ENCODE measurements at regions not wholly inside any gene's neighbourhood (a gene's known extent, or its start where the extent isn't known, plus 50 kb on each side); places are given as distances from the start of the nearest gene placed in this dataset.

DNA sequence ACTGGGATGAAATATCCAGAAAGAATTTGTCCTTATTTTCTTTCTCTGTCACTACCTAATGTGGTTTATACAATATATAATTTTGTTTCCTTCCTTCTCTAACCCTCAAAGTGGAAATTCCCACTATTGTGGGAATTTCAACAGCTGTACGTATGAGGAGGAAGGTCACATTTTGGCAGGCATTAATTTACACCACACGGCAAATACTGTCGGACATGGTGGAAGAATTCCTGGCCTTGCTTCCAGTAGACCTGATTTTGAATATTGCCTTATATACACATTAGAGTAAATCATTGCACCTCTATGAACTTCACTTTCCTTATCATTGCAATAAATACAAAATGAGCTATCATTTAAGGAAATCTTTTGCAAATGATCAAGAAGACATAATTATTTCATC is 358.1 kb upstream of the ETAA1 start:
- ChIA-PET CTCF (no interaction called here), POLR2A (ENCODE audit: unreplicated experiment) (no interaction called here)
- H4K20me1 ChIP-seq (ENCODE audit: insufficient read depth) = no peaks in the 10 kb centered on the region
- H3K36me3 ChIP-seq (ENCODE audit: low read depth) = no peaks in the 10 kb centered on the region
- intact Hi-C loops (cut with micrococcal nuclease; ENCODE audit: unreplicated experiment) = no loop called here
- no peak overlapping the region for H2AFZ ChIP-seq
- H3K79me2 ChIP-seq (ENCODE audit: low read depth) = no peaks in the 10 kb centered on the region
- no TSS peak for BruUV-seq (replicated peaks)
- no peak overlapping the region for H3K4me2 ChIP-seq
- H3K9me3 ChIP-seq (ENCODE audit: insufficient read depth, low read depth) = no peaks in the 10 kb centered on the region
- no peaks in the 10 kb centered on the region for H3F3A ChIP-seq (ENCODE audit: insufficient read depth, low read depth)
- H3K4me3 ChIP-seq = no peak overlapping the region
- no peaks in the 10 kb centered on the region for H3K27me3 ChIP-seq (ENCODE audit: insufficient read depth, low read depth)
- no peak overlapping the region for H3K27ac ChIP-seq
- H3K9me2 ChIP-seq (ENCODE audit: insufficient read depth) = no peaks in the 10 kb centered on the region
- DNase-seq = no peak
- no peaks in the 10 kb centered on the region for H3K4me1 ChIP-seq (replicated peaks; ENCODE audit: insufficient read depth)
- TF ChIP-seq EZH2 (IDR thresholded peaks at IDR 0.05; ENCODE audit: low read depth) = no peak
- TF ChIP-seq, protein P1, sequence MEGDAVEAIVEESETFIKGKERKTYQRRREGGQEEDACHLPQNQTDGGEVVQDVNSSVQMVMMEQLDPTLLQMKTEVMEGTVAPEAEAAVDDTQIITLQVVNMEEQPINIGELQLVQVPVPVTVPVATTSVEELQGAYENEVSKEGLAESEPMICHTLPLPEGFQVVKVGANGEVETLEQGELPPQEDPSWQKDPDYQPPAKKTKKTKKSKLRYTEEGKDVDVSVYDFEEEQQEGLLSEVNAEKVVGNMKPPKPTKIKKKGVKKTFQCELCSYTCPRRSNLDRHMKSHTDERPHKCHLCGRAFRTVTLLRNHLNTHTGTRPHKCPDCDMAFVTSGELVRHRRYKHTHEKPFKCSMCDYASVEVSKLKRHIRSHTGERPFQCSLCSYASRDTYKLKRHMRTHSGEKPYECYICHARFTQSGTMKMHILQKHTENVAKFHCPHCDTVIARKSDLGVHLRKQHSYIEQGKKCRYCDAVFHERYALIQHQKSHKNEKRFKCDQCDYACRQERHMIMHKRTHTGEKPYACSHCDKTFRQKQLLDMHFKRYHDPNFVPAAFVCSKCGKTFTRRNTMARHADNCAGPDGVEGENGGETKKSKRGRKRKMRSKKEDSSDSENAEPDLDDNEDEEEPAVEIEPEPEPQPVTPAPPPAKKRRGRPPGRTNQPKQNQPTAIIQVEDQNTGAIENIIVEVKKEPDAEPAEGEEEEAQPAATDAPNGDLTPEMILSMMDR (conservative IDR thresholded peaks at IDR 0.05) = no peak

DNA sequence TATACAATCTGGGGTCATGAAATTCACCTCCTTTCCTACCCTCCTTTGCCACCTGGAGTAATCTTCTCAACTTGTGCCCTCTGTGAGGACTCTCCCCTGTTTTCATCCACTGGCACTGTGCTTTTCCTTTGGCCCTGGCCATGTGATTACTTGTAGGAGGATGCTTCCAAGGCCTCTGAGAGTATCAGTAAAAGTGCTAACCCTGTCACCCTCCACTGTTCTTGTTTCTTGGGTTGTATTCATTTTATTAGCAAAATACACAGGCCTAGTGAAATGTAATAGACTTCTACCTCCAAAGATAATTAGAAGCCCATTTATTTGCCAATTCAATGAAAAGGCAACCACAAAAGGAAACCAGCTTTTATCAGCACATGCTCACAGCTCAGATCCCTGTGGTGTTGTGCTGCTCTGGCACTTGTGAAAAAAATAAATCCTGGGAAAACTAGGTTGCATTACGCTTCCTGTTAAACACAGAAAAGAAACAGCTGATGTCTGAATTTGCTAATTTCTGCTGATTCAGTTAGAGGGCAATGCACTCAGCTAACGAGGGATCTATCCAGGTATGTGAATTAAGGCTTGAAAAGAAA is 357.5 kb upstream of the ETAA1 start:
- no peak overlapping the region for H3K4me3 ChIP-seq
- H3K4me2 ChIP-seq = no peak overlapping the region
- ChIA-PET POLR2A (ENCODE audit: unreplicated experiment) (no interaction called here), CTCF (no interaction called here)
- H3K9me2 ChIP-seq (ENCODE audit: insufficient read depth) = no peaks in the 10 kb centered on the region
- no peak overlapping the region for H3K27ac ChIP-seq
- H3K79me2 ChIP-seq (ENCODE audit: low read depth) = no peaks in the 10 kb centered on the region
- no peak for DNase-seq
- no peaks in the 10 kb centered on the region for H3K36me3 ChIP-seq (ENCODE audit: low read depth)
- H4K20me1 ChIP-seq (ENCODE audit: insufficient read depth) = no peaks in the 10 kb centered on the region
- intact Hi-C loops (cut with micrococcal nuclease; ENCODE audit: unreplicated experiment) = no loop called here
- no TSS peak for BruUV-seq (replicated peaks)
- no peak overlapping the region for H2AFZ ChIP-seq
- no peaks in the 10 kb centered on the region for H3K4me1 ChIP-seq (replicated peaks; ENCODE audit: insufficient read depth)
- no peaks in the 10 kb centered on the region for H3K9me3 ChIP-seq (ENCODE audit: insufficient read depth, low read depth)
- H3F3A ChIP-seq (ENCODE audit: insufficient read depth, low read depth) = no peaks in the 10 kb centered on the region
- no peak for TF ChIP-seq EZH2 (IDR thresholded peaks at IDR 0.05; ENCODE audit: low read depth)
- TF ChIP-seq, protein P1 (conservative IDR thresholded peaks at IDR 0.05) = no peak
- H3K27me3 ChIP-seq (ENCODE audit: insufficient read depth, low read depth) = no peaks in the 10 kb centered on the region

DNA sequence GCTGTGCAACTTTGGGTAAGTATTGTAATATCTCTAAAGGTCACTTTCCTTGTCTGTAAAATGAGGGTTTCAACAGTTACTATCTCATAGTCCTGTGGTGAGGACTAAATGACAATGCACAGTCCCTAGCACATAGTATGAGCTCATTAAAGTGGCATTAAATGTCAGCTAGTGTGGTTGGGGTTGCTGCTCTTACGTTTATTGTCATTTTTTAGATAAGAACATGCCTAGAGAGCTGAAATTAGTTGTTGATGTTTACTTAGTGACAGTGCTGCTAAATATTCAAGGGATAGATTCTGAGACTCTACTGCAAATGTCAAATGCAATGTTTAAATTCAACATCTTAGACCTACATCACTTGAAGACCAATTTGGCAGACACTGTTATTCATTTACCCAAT is 356.1 kb upstream of the ETAA1 start:
- intact Hi-C loops (cut with micrococcal nuclease; ENCODE audit: unreplicated experiment) = no loop called here
- H3K27ac ChIP-seq = no peak overlapping the region
- no peaks in the 10 kb centered on the region for H4K20me1 ChIP-seq (ENCODE audit: insufficient read depth)
- CTCF ChIA-PET = no interaction called here
- no peak overlapping the region for H3K4me2 ChIP-seq
- H2AFZ ChIP-seq = no peak overlapping the region
- no peaks in the 10 kb centered on the region for H3K27me3 ChIP-seq (ENCODE audit: insufficient read depth, low read depth)
- H3F3A ChIP-seq (ENCODE audit: insufficient read depth, low read depth) = no peaks in the 10 kb centered on the region
- POLR2A ChIA-PET (ENCODE audit: unreplicated experiment) = no interaction called here
- H3K9me2 ChIP-seq (ENCODE audit: insufficient read depth) = no peaks in the 10 kb centered on the region
- no peaks in the 10 kb centered on the region for H3K9me3 ChIP-seq (ENCODE audit: insufficient read depth, low read depth)
- no TSS peak for BruUV-seq (replicated peaks)
- no peaks in the 10 kb centered on the region for H3K36me3 ChIP-seq (ENCODE audit: low read depth)
- no peak for DNase-seq
- no peak overlapping the region for H3K4me3 ChIP-seq
- H3K4me1 ChIP-seq (replicated peaks; ENCODE audit: insufficient read depth) = no peaks in the 10 kb centered on the region
- no peaks in the 10 kb centered on the region for H3K79me2 ChIP-seq (ENCODE audit: low read depth)
- TF ChIP-seq EZH2 (IDR thresholded peaks at IDR 0.05; ENCODE audit: low read depth) = no peak
- TF ChIP-seq, protein P1 (conservative IDR thresholded peaks at IDR 0.05) = no peak
